Common myeloid progenitor, CD34-positive (primary cell): ENCODE measurements at regions not wholly inside any gene's neighbourhood (a gene's known extent, or its start where the extent isn't known, plus 50 kb on each side); places are given as distances from the start of the nearest gene placed in this dataset.
"Not testable (repeated sequence)": the region's sequence is repeated elsewhere in the genome, so short reads cannot be mapped to it uniquely, and the experiment has no call there.

Experiments used
- CTCF ChIA-PET: fragments of 350-600 bp; sonication (Branson Sonifier 250); formaldehyde crosslinking; loops from one replicate; lab custom pipeline; 2021; ENCODE audit warnings: antibody characterized with exemption; lab: Charles Lee
- POLR2A ChIA-PET: fragments of 350-600 bp; sonication (Branson Sonifier 250); formaldehyde crosslinking; loops from one replicate; lab custom pipeline; 2021; ENCODE audit warnings: antibody characterized with exemption; lab: Charles Lee
- DNase-seq, 3 donors: peaks; one replicate each; pipeline versions ENCODE4 v3.0.0 to v3.0.0-alpha.2; 2013
- H3K27ac ChIP-seq, 2 experiments: 1 replicate in 1 of 2; 2 replicates in 1 of 2; pipeline ENCODE4 v1.7.0; 2013; ENCODE audit warnings: inconsistent platforms in 2 of 2, low read length in 2 of 2, mild to moderate bottlenecking in 2 of 2, low read depth in 1 of 2, moderate library complexity in 1 of 2; ENCODE audit not compliant: severe bottlenecking in 2 of 2, insufficient read depth in 1 of 2, poor library complexity in 1 of 2
- H3K27me3 ChIP-seq, 5 experiments: replicated peaks in 2 of 5; 1 replicate in 3 of 5; 2 replicates in 2 of 5; pipeline versions ENCODE4 v1.6.1 to v1.7.0; 2013; ENCODE audit warnings: low read length in 4 of 5, mild to moderate bottlenecking in 2 of 5, moderate library complexity in 2 of 5, inconsistent platforms in 1 of 5; ENCODE audit not compliant: insufficient read depth in 5 of 5, control insufficient read depth in 4 of 5
- H3K36me3 ChIP-seq, 4 experiments: 1 replicate in 2 of 4; 2 replicates in 2 of 4; pipeline versions ENCODE4 v1.6.1 to v1.7.0; 2013; ENCODE audit warnings: low read length in 3 of 4, control low read depth in 1 of 4, mild to moderate bottlenecking in 1 of 4; ENCODE audit not compliant: control insufficient read depth in 4 of 4, insufficient read depth in 4 of 4
- H3K4me1 ChIP-seq, 4 experiments: 1 replicate in 3 of 4; 2 replicates in 1 of 4; pipeline versions ENCODE4 v1.6.1 to v1.7.1; 2013; ENCODE audit warnings: low read length in 3 of 4, mild to moderate bottlenecking in 3 of 4, control low read depth in 1 of 4, inconsistent platforms in 1 of 4, moderate library complexity in 1 of 4; ENCODE audit not compliant: control insufficient read depth in 4 of 4, insufficient read depth in 4 of 4; ENCODE audit errors: control extremely low read depth in 1 of 4
- H3K4me3 ChIP-seq, 7 experiments: 1 replicate in 4 of 7; 2 replicates in 3 of 7; pipeline versions ENCODE4 v1.5.1 to v1.7.0; 2013; ENCODE audit warnings: mild to moderate bottlenecking in 7 of 7, low read length in 6 of 7, moderate library complexity in 6 of 7, inconsistent platforms in 2 of 7, low read depth in 2 of 7, control low read depth in 1 of 7; ENCODE audit not compliant: insufficient read depth in 4 of 7, control insufficient read depth in 1 of 7; ENCODE audit errors: extremely low read depth in 1 of 7
- H3K9me3 ChIP-seq, 5 experiments: 1 replicate in 4 of 5; 2 replicates in 1 of 5; pipeline versions ENCODE4 v1.6.1 to v1.7.1; 2013; ENCODE audit warnings: low read length in 4 of 5, mild to moderate bottlenecking in 2 of 5, inconsistent platforms in 1 of 5, low read depth in 1 of 5, moderate library complexity in 1 of 5; ENCODE audit not compliant: control insufficient read depth in 4 of 5, insufficient read depth in 2 of 5; ENCODE audit errors: control extremely low read depth in 1 of 5
- WGBS: methylation state at CpG from one replicate; pipeline ENCODE4 v1.1.5; 2013; ENCODE audit not compliant: insufficient coverage; 5-methylcytosine and 5-hydroxymethylcytosine counted together

DNA sequence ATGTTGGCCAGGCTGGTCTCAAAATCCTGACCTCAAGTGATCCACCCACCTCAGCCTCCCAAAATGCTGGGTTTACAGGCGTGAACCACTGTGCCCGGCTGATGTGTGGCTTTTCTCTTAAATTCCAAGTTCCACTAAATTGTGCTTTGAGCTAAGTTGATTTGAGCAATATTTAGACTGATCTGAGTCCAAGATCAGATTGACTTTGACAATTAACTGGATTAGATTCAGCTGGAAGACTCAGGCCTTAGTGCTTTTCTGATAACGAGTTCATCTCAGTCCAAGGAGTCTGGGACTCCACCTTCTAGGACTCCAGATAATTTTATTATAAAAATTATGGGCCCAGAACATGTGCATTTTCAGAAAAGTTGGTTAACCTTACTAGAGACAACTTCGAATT is 94.4 kb upstream of the FAM174B start:
- H3K4me1 ChIP-seq: no peaks in the 10 kb centered on the region
- no peaks in the 10 kb centered on the region for H3K27me3 ChIP-seq
- WGBS: 90% methylated on average over 2 of the region's 4 CpGs
- ChIA-PET POLR2A (no interaction called here), CTCF (no interaction called here)
- DNase-seq: no peak
- no peaks in the 10 kb centered on the region for H3K36me3 ChIP-seq
- no peak overlapping the region for H3K27ac ChIP-seq
- H3K9me3 ChIP-seq: no peaks in the 10 kb centered on the region
- no peak overlapping the region for H3K4me3 ChIP-seq

- 100% methylated on average over 2 of the region's 3 CpGs for WGBS
- ChIA-PET CTCF (interaction anchor here (0.6 kb wide), 1 partner anchor 268 kb away, joined by 4 read pairs; no protein-coding TSS in a partner anchor), POLR2A (no interaction called here)
These were observed 96.0 kb upstream of the FAM174B start for GRCh38 chr15:92751528-92751927.

GRCh38 chr15:92753591-92753990 is 98.0 kb upstream of the FAM174B start:
- 82% methylated on average over 3 of the region's 3 CpGs for WGBS
- H3K9me3 ChIP-seq: no peaks in the 10 kb centered on the region
- no peaks in the 10 kb centered on the region for H3K4me1 ChIP-seq
- H3K27me3 ChIP-seq: no peaks in the 10 kb centered on the region
- no peak overlapping the region for H3K27ac ChIP-seq
- POLR2A ChIA-PET: no interaction called here
- CTCF ChIA-PET: no interaction called here
- no peak overlapping the region for H3K4me3 ChIP-seq
- DNase-seq: no peak
- H3K36me3 ChIP-seq: no peaks in the 10 kb centered on the region

More at GRCh38 chr15:92751528-92751927, 96.0 kb upstream of the FAM174B start:
- Histone ChIP-seq H3K36me3 (no peaks in the 10 kb centered on the region), H3K27ac (no peak overlapping the region), H3K4me3 (no peak overlapping the region), H3K9me3 (no peaks in the 10 kb centered on the region), H3K4me1 (no peaks in the 10 kb centered on the region), H3K27me3 (no peaks in the 10 kb centered on the region)
- no peak for DNase-seq

DNA sequence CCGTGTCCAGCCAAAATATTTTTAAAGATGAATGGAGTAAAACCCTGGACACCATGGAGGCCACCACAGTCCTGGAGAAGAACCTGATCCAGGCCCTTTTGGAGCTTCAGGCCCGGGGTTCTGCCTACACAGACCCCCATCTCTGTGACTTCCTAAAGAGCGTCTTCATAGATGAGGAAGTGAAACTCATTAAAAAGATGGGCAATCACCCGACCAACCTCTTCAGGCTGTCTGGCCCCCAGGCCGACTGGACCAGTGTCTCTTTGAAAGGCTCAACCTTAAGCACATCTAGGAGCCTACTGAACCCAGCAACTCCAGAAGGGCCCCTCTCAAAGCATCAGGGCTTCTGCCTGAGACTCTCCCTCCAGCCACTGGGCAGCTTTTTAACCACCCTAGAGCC is 107.9 kb upstream of the FAM174B start:
- Histone ChIP-seq H3K4me3 (no peak overlapping the region), H3K36me3 (no peaks in the 10 kb centered on the region), H3K9me3 (no peaks in the 10 kb centered on the region), H3K27me3 (no peaks in the 10 kb centered on the region), H3K4me1 (no peaks in the 10 kb centered on the region), H3K27ac (no peak overlapping the region)
- ChIA-PET POLR2A (no interaction called here), CTCF (no interaction called here)
- no peak for DNase-seq
- WGBS: 90% methylated on average over 3 of the region's 5 CpGs

- POLR2A ChIA-PET, CTCF ChIA-PET, H3K36me3 ChIP-seq, H3K27ac ChIP-seq, H3K4me1 ChIP-seq, H3K27me3 ChIP-seq, H3K4me3 ChIP-seq, DNase-seq, H3K9me3 ChIP-seq: not testable (repeated sequence)
- 93% methylated on average over 5 of the region's 35 CpGs for WGBS
These were observed 112.6 kb upstream of the FAM174B start for GRCh38 chr15:92768131-92768530.

GRCh38 chr15:92770641-92771040 is 115.1 kb upstream of the FAM174B start:
- H3K9me3 ChIP-seq: no peaks in the 10 kb centered on the region
- H3K4me1 ChIP-seq: peaks cover 0 to 3% (median 0%) of the 10 kb centered on the region in 4 experiments
- H3K27ac ChIP-seq: no peak overlapping the region
- 28% methylated on average over 2 of the region's 3 CpGs for WGBS
- H3K27me3 ChIP-seq: no peaks in the 10 kb centered on the region
- no peak for DNase-seq
- no peak overlapping the region for H3K4me3 ChIP-seq
- ChIA-PET POLR2A (no interaction called here), CTCF (interaction anchor here (1.3 kb wide), 1 partner anchor 16 kb away, joined by 3 read pairs; no protein-coding TSS in a partner anchor)
- H3K36me3 ChIP-seq: peaks cover 0 to 2% (median 0%) of the 10 kb centered on the region in 4 experiments

- DNase-seq: no peak
- Histone ChIP-seq H3K36me3 (peaks cover 0 to 2% (median 0%) of the 10 kb centered on the region in 4 experiments), H3K27ac (no peak overlapping the region), H3K9me3 (no peaks in the 10 kb centered on the region), H3K4me3 (no peak overlapping the region), H3K27me3 (no peaks in the 10 kb centered on the region), H3K4me1 (peaks cover 0 to 3% (median 0%) of the 10 kb centered on the region in 4 experiments)
- CTCF ChIA-PET: interaction anchor here (0.9 kb wide), 1 partner anchor 26 kb away, joined by 4 read pairs; no protein-coding TSS in a partner anchor
- POLR2A ChIA-PET: no interaction called here
- 99% methylated on average over 9 of the region's 9 CpGs for WGBS
These were observed 116.5 kb upstream of the FAM174B start for GRCh38 chr15:92772061-92772460.
